ENCODE measurements at regions not wholly inside any gene's neighbourhood (a gene's known extent, or its start where the extent isn't known, plus 50 kb on each side); places are given as distances from the start of the nearest gene placed in this dataset.

- H3K9me3 ChIP-seq (replicated peaks in 1 of 2; ENCODE audit: control insufficient read depth in 1 of 2, insufficient read depth in 1 of 2, low read length in 2 of 2) = no peaks in the 10 kb centered on the region
- no peak overlapping the region for H3K9ac ChIP-seq (ENCODE audit: insufficient read depth, low read length, poor library complexity, severe bottlenecking)
- H3K79me2 ChIP-seq (ENCODE audit: insufficient read depth, low read length) = no peaks in the 10 kb centered on the region
- no peaks in the 10 kb centered on the region for H3K27me3 ChIP-seq (ENCODE audit: control insufficient read depth in 2 of 2, insufficient read depth in 2 of 2, low read length in 2 of 2)
- H3K36me3 ChIP-seq (replicated peaks in 1 of 2; ENCODE audit: control insufficient read depth in 1 of 2, insufficient read depth in 2 of 2, low read length in 2 of 2) = no peaks in the 10 kb centered on the region
- Mint-ChIP-seq H3K4me1 (peaks cover 10% of the 10 kb centered on the region), H3K27ac (no peak overlapping the region), H3K27me3 (ENCODE audit: low read depth in 3 of 3) (no peaks in the 10 kb centered on the region), H3K4me3 (no peak overlapping the region), H3K36me3 (no peaks in the 10 kb centered on the region), H3K9me3 (no peaks in the 10 kb centered on the region)
- TF ChIP-seq, protein P1, sequence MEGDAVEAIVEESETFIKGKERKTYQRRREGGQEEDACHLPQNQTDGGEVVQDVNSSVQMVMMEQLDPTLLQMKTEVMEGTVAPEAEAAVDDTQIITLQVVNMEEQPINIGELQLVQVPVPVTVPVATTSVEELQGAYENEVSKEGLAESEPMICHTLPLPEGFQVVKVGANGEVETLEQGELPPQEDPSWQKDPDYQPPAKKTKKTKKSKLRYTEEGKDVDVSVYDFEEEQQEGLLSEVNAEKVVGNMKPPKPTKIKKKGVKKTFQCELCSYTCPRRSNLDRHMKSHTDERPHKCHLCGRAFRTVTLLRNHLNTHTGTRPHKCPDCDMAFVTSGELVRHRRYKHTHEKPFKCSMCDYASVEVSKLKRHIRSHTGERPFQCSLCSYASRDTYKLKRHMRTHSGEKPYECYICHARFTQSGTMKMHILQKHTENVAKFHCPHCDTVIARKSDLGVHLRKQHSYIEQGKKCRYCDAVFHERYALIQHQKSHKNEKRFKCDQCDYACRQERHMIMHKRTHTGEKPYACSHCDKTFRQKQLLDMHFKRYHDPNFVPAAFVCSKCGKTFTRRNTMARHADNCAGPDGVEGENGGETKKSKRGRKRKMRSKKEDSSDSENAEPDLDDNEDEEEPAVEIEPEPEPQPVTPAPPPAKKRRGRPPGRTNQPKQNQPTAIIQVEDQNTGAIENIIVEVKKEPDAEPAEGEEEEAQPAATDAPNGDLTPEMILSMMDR (IDR thresholded peaks at IDR 0.05) = no peak
- no peak overlapping the region for H2AFZ ChIP-seq (ENCODE audit: insufficient read depth, low read depth, low read length, poor library complexity, severe bottlenecking)
- H4K20me1 ChIP-seq (ENCODE audit: insufficient read depth, low read length) = no peaks in the 10 kb centered on the region
- 94% methylated on average over 4 of the region's 6 CpGs for WGBS (ENCODE audit: insufficient coverage)
- intact Hi-C loops (cut with micrococcal nuclease) = no loop called here
- H3K4me3 ChIP-seq (replicated peaks in 1 of 3; ENCODE audit: low read depth in 2 of 3, low read length in 3 of 3) = no peak overlapping the region
- no peak overlapping the region for H3K27ac ChIP-seq (ENCODE audit: low read depth in 1 of 2, low read length in 2 of 2)
- H3K4me1 ChIP-seq (ENCODE audit: control insufficient read depth in 1 of 2, insufficient read depth in 2 of 2, low read length in 2 of 2) = no peaks in the 10 kb centered on the region
- H3K4me2 ChIP-seq (replicated peaks; ENCODE audit: extremely low read depth, low read length, poor library complexity, severe bottlenecking) = no peak overlapping the region
- no peak for DNase-seq
These were observed 152.9 kb upstream of the DST start for GRCh38 chr6:56795466-56796195.

DNA sequence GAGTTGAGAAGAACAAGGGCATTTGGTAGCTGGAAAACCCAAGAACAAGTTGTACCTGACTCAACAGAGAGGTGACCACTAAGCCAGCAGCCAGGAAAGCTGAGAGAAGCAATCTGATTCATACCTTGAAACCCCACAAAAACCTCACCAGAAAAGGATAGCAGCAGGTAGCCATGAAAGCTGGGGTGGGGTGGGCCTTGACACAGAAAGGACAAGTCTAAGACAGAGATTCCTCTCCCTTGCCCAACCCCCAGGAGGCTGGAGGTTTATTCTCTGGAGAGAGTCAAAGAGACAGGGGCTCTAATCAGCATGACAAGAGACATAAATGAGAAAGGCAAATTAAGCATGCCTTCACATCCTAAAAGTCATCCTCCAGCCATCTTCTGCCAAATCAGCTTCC is 151.7 kb upstream of the DST start:
- Histone ChIP-seq H3K36me3 (replicated peaks in 1 of 2; ENCODE audit: control insufficient read depth in 1 of 2, insufficient read depth in 2 of 2, low read length in 2 of 2) (no peaks in the 10 kb centered on the region), H3K27me3 (ENCODE audit: control insufficient read depth in 2 of 2, insufficient read depth in 2 of 2, low read length in 2 of 2) (no peaks in the 10 kb centered on the region), H3K4me1 (ENCODE audit: control insufficient read depth in 1 of 2, insufficient read depth in 2 of 2, low read length in 2 of 2) (no peaks in the 10 kb centered on the region), H3K27ac (ENCODE audit: low read depth in 1 of 2, low read length in 2 of 2) (no peak overlapping the region), H3K9ac (ENCODE audit: insufficient read depth, low read length, poor library complexity, severe bottlenecking) (no peak overlapping the region), H3K4me2 (replicated peaks; ENCODE audit: extremely low read depth, low read length, poor library complexity, severe bottlenecking) (no peak overlapping the region), H4K20me1 (ENCODE audit: insufficient read depth, low read length) (no peaks in the 10 kb centered on the region), H2AFZ (ENCODE audit: insufficient read depth, low read depth, low read length, poor library complexity, severe bottlenecking) (no peak overlapping the region), H3K9me3 (replicated peaks in 1 of 2; ENCODE audit: control insufficient read depth in 1 of 2, insufficient read depth in 1 of 2, low read length in 2 of 2) (no peaks in the 10 kb centered on the region), H3K79me2 (ENCODE audit: insufficient read depth, low read length) (no peaks in the 10 kb centered on the region), H3K4me3 (replicated peaks in 1 of 3; ENCODE audit: low read depth in 2 of 3, low read length in 3 of 3) (no peak overlapping the region)
- Mint-ChIP-seq H3K27me3 (ENCODE audit: low read depth in 3 of 3) (no peaks in the 10 kb centered on the region), H3K27ac (no peak overlapping the region), H3K9me3 (no peaks in the 10 kb centered on the region), H3K4me1 (peaks cover 6% of the 10 kb centered on the region), H3K36me3 (no peaks in the 10 kb centered on the region), H3K4me3 (no peak overlapping the region)
- DNase-seq = no peak
- TF ChIP-seq, protein P1 (IDR thresholded peaks at IDR 0.05) = no peak
- intact Hi-C loops (cut with micrococcal nuclease) = no loop called here
